Astrocyte (in vitro differentiated cells and primary cell): ENCODE measurements at regions not wholly inside any gene's neighbourhood (a gene's known extent, or its start where the extent isn't known, plus 50 kb on each side); places are given as distances from the start of the nearest gene placed in this dataset.

ENCODE experiments used
- CTCF ChIP-seq: IDR thresholded peaks from 2 replicates; pipeline ENCODE4 v1.5.1; 2011; ENCODE audit warnings: low read depth, mild to moderate bottlenecking, inconsistent platforms, low read length, moderate library complexity; ENCODE audit not compliant: insufficient read depth
- EZH2 ChIP-seq: IDR thresholded peaks from 2 replicates; pipeline ENCODE4 v1.6.1; 2012; ENCODE audit warnings: mild to moderate bottlenecking, low read length, inconsistent platforms; ENCODE audit not compliant: insufficient read depth

GRCh38 chr14:76643887-76644286 lies 117.4 kb upstream of the VASH1 start:
- TF ChIP-seq CTCF, result no peak
- no peak for TF ChIP-seq EZH2
